HG03432 (cell line): ENCODE measurements at regions not wholly inside any gene's neighbourhood (a gene's known extent, or its start where the extent isn't known, plus 50 kb on each side); places are given as distances from the start of the nearest gene placed in this dataset.

ENCODE experiments used
- ATAC-seq: cut with Tn5 transposase; IDR thresholded peaks from one replicate; pipeline ENCODE4 v1.9.1; 2021; ENCODE audit warnings: mild to moderate bottlenecking, moderate library complexity; ENCODE audit not compliant: unreplicated experiment

DNA sequence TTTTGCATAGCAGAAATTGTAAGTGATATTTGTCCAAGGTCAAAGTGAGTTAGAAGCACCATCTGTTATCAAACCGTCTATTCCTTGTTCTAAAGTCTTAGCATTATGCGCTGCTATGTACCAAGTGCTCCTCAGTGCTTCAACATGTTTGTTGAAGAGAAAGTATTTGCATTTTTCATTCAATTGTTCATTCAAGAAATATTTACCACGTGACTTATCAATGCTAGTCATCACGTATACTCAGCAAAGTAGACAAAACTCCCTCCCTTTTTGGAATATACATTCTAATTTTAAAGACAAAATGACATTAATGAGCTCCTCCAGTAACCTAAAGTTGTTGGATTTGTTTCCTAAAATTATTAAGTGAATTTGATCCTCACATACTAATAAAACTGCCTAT lies 388.0 kb upstream of the CDH8 start:
- no peak for ATAC-seq

DNA sequence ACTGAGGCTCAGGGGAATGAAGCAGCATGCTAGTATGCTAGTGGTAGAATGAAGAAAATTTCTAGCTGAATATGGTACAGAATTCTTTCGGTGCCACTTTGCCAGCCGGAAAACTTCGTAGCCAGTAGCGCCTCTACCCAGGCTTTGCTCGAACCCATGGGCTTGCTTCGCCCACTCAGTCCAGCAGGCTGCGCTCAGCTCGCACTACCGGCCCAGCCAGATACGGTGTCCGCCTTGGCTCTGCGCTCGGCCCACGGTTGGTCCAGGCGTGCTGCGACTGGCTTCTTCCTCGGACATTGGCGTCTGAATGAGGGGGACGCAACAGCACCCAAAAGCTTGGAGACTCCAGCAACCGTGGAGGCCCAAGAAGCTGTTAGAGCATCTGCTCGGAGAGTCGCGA lies 372.5 kb upstream of the CDH8 start:
- no peak for ATAC-seq

GRCh38 chr16:62406387-62406786 lies 370.1 kb upstream of the CDH8 start:
- no peak for ATAC-seq

GRCh38 chr16:62404842-62405611 lies 368.8 kb upstream of the CDH8 start:
- ATAC-seq, result no peak

DNA sequence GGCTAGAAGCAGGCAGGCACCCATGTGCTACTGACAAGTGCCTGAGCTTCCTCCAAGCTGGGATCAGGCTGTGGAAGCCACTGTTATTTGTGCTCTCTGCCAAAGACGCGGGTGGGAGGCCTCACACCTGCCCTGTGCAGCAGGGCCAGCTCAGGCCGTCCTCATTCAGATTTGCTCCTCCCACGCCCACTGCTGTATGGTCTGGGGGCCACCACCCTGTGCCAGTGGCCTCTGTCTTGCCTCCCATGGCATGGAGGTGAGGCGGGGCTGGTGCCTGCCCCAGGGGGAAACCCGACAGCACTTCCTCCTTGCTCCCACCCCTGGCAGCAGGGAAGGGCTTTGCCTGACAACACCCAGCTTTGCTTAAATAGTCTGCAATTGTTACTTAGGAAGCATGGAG lies 356.5 kb upstream of the CDH8 start:
- no peak for ATAC-seq

DNA sequence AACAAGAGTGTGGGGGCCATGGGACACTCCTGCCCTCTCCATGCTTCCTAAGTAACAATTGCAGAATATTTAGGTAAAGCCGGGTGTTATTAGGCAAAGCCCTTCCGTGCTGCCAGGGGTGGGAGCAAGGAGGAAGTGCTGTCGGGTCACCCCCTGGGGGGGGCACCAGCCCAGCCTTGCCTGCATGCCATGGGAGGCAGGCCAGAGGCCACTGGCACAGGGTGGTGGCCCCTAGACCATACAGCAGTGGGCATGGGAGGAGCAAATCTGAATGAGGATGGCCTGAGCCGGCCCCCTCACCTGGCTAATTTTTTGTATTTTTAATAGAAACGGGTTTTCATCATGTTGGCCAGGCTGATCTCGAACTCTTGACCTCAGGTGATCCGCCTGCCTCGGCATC lies 355.7 kb upstream of the CDH8 start:
- ATAC-seq, result no peak

DNA sequence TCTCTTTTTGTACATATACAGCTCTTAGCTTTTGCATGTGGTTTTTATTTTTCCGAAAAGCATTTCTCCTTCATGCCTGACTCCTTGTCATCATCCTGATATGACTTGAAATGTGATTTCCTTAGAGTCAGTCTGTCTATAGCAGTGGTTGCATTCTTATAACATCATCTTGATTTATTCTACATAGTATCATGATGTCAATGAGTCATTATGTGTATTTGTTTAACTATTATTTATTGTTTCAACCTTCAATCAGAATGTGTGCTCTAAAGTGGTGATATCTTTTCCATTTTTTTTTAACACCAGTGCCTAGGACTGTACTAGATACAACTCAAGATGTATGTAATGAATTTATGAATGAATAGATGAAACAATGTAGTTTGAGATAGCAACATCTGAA lies 354.9 kb upstream of the CDH8 start:
- ATAC-seq, result no peak

GRCh38 chr16:62390214-62390613 lies 354.0 kb upstream of the CDH8 start:
- ATAC-seq, result no peak

DNA sequence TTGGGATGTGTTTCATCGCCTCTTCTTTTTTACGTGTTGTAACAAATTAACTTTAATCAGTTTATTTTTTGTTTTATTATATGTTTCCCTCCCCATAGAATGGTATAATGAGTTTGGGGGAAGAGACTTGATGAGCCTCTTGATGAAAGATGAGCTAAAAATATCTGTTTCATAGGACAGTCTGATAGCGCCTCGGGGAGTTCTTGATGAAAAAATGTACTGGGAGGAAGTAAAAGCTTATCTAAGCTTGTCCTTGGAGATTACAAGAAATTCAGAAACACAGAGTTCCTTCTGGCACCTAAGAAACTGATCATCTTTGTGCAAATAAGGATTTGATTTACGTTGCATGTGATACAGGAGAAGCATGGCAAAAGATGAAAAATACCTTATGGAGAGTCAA lies 350.2 kb upstream of the CDH8 start:
- ATAC-seq, result no peak

- no peak for ATAC-seq
Observed at GRCh38 chr16:62383941-62384340, 347.7 kb upstream of the CDH8 start.

- ATAC-seq, result no peak
Observed at GRCh38 chr16:62370445-62370844, 334.2 kb upstream of the CDH8 start.

GRCh38 chr16:62363501-62363900 lies 327.3 kb upstream of the CDH8 start:
- ATAC-seq, result no peak

GRCh38 chr16:62353355-62353754 lies 317.1 kb upstream of the CDH8 start:
- ATAC-seq, result no peak

DNA sequence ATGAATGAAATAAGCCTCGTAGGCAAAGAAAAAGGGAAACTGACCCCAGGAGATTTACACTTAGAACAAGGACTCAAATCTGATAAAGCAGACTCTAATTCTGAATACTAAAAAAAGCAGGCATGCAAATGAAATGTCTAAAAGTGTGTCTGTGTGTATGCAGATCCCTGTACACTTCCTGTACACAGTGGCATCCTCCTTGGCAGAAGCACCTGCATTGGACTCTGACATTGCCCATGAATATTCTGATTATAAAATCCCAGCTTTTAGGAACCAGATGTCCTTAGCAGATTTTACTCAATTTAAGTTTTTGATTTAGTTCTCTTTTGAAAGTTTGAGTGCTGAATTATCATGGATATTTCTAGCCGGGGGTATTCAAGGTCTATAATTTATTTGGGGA lies 306.0 kb upstream of the CDH8 start:
- no peak for ATAC-seq

DNA sequence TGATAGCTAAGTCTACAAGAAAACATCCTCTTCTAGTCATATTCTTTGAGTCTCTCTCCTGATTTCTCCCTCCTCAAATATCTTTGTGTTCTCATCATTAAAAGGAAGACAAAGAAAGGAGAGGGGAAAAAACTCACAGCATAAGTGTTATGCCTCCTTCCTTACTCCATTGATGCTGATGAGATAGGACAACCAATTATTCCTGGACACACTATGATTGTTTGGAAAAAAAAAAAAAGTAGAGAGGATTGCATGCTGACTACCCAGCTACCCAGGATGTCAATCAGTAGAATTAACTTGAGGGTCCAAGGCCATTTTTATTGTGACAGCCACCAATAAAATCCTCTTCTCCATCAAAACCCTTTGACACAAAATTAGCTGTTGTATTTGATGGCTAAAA lies 299.1 kb upstream of the CDH8 start:
- no peak for ATAC-seq

GRCh38 chr16:62321606-62322005 lies 285.4 kb upstream of the CDH8 start:
- ATAC-seq, result no peak

DNA sequence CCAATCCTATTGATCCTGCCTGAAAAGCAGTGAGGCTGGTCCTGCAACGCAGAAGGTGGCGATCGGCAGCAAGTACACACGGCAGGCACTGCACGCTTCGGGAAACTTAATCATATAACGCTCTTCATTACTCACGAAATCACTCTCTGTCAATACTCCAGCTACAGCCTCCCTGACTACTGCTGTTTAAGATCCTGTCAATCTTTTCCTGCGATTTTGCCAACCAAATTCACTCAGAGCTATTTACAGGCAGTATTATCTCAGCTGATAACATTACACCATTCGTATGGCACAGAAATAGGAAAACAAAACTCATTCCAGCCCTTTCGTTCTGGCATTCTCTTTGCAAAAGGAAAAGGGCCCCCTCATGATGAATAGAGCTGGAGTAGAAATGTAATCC lies 262.4 kb upstream of the CDH8 start:
- no peak for ATAC-seq

GRCh38 chr16:62294213-62294972 lies 258.2 kb upstream of the CDH8 start:
- ATAC-seq, result no peak

DNA sequence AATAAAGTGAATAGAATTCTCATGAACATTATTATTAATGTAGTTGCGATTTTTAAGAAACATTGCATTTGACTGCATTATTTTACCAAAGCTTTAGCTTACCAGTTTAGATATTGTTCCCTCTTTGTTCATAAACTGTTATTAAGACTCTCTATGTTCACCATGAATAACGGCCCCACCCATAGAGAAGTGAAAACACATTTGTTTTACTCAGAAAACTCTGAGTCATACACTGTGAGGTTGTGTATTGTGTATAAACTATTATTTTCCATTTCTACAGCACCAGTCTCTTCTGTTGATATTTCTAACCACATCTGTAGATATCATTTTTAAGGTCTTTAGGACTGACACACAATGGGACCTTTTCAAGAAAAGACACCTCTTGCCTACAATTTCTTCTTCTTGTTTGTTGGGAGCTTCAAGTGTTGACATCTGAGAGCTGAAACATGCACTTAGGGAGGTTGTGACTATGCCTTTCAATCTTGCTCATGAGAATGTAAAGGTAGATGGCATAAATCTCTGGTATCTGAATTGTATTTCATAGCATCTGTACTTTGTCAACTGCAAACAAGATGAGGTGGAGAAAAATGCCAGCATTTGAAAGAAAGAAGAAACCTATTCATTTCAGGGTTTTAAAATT lies 252.9 kb upstream of the CDH8 start:
- no peak for ATAC-seq

- no peak for ATAC-seq
Observed at GRCh38 chr16:62280506-62280905, 244.3 kb upstream of the CDH8 start.

DNA sequence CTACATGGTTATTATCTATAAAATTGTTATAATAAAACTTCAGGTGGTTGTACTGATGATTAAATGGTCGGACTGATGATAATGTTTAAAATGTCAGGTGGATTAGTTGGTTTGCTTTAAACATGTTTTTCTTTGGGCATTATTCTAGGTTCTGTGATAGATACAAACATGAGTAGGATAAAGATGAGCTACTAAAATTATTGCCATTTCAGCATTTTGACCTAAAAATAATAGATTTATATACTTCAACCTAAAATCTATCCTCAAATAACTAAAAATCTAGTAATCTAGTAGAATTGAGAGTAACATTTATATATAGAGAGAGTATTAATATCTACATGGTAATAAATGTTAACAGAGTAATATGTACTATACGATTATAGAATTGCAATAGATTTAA lies 241.7 kb upstream of the CDH8 start:
- ATAC-seq, result no peak

DNA sequence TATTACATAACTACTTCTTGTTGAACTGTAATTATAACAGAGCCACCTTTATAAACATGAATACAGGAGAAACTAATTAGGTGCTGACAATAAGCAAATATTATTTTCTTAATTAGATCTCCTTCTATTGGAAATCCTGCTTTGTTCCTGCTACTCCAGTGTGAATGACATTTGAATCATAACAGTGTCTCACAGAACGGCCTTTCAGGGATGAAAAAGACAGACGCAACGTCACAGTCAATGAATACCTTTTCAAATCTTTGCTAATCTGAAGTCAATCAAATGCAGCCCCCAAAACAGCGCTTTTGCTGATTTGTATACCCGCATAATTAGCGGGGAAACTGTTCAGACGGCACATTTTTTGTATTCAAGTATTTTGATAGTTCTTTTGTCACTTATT lies 240.4 kb upstream of the CDH8 start:
- no peak for ATAC-seq
